ENCODE measurements at regions not wholly inside any gene's neighbourhood (a gene's known extent, or its start where the extent isn't known, plus 50 kb on each side); places are given as distances from the start of the nearest gene placed in this dataset.
"Not testable (repeated sequence)": the region's sequence is repeated elsewhere in the genome, so short reads cannot be mapped to it uniquely, and the experiment has no call there.

DNA sequence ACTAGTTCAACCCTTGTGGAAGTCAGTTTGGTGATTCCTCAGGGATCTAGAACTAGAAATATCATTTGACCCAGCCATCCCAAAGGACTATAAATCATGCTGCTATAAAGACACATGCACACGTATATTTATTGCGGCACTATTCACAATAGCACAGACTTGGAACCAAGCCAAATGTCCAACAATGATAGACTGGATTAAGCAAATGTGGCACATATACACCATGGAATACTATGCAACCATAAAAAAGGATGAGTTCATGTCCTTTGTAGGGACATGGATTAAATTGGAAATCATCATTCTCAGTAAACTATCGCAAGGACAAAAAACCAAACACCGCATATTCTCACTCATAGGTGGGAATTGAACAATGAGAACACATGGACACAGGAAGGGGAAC, 157.8 kb downstream of the MSN start:
- DNase-seq (ENCODE audit: low spot score) = not testable (repeated sequence)

- DNase-seq (ENCODE audit: low spot score) = no peak
Measured at GRCh38 chrX:65821721-65822496, 154.5 kb downstream of the MSN start.

- DNase-seq (ENCODE audit: low spot score) = not testable (repeated sequence)
Measured at GRCh38 chrX:65819983-65820382, 152.5 kb downstream of the MSN start.

- no peak for DNase-seq (ENCODE audit: low spot score)
Measured at GRCh38 chrX:65813245-65813644, 145.8 kb downstream of the MSN start.

- no peak for DNase-seq (ENCODE audit: low spot score)
Measured at GRCh38 chrX:65811558-65812228, 144.2 kb downstream of the MSN start.
